ENCODE measurements at regions not wholly inside any gene's neighbourhood (a gene's known extent, or its start where the extent isn't known, plus 50 kb on each side); places are given as distances from the start of the nearest gene placed in this dataset.
"Not testable (repeated sequence)": the region's sequence is repeated elsewhere in the genome, so short reads cannot be mapped to it uniquely, and the experiment has no call there.

- DNase-seq: no peak
Observed at GRCh38 chr3:148531836-148532235, 165.9 kb upstream of the AGTR1 start.

- DNase-seq: no peak
Observed at GRCh38 chr3:148532326-148532725, 165.4 kb upstream of the AGTR1 start.

GRCh38 chr3:148532774-148533173 is 164.9 kb upstream of the AGTR1 start:
- DNase-seq: no peak

- DNase-seq: no peak
Observed at GRCh38 chr3:148534089-148534988, 163.4 kb upstream of the AGTR1 start.

- DNase-seq: no peak
Observed at GRCh38 chr3:148535001-148535400, 162.7 kb upstream of the AGTR1 start.

- no peak for DNase-seq
Observed at GRCh38 chr3:148540266-148540665, 157.4 kb upstream of the AGTR1 start.

- no peak for DNase-seq
Observed at GRCh38 chr3:148540851-148541250, 156.9 kb upstream of the AGTR1 start.

GRCh38 chr3:148546959-148547358 is 150.7 kb upstream of the AGTR1 start:
- no peak for DNase-seq

GRCh38 chr3:148551767-148552260 is 145.9 kb upstream of the AGTR1 start:
- no peak for DNase-seq

- DNase-seq: no peak
Observed at GRCh38 chr3:148554367-148554766, 143.3 kb upstream of the AGTR1 start.

GRCh38 chr3:148556664-148557063 is 141.0 kb upstream of the AGTR1 start:
- no peak for DNase-seq

GRCh38 chr3:148577579-148577978 is 120.1 kb upstream of the AGTR1 start:
- DNase-seq: not testable (repeated sequence)

GRCh38 chr3:148582126-148582525 is 115.6 kb upstream of the AGTR1 start:
- DNase-seq: no peak

GRCh38 chr3:148583793-148584192 is 113.9 kb upstream of the AGTR1 start:
- DNase-seq: no peak

GRCh38 chr3:148584438-148584837 is 113.3 kb upstream of the AGTR1 start:
- no peak for DNase-seq

GRCh38 chr3:148585671-148586379 is 111.9 kb upstream of the AGTR1 start:
- no peak for DNase-seq

- DNase-seq: no peak
Observed at GRCh38 chr3:148588291-148588690, 109.4 kb upstream of the AGTR1 start.

GRCh38 chr3:148591525-148591924 is 106.2 kb upstream of the AGTR1 start:
- no peak for DNase-seq

- DNase-seq: peak in 1 of 5 experiments; percentile 3
Observed at GRCh38 chr3:148598619-148599018, 99.1 kb upstream of the AGTR1 start.

GRCh38 chr3:148599481-148599880 is 98.2 kb upstream of the AGTR1 start:
- DNase-seq: no peak

GRCh38 chr3:148600440-148600839 is 97.3 kb upstream of the AGTR1 start:
- DNase-seq: no peak

- DNase-seq: no peak
Observed at GRCh38 chr3:148600902-148601765, 96.6 kb upstream of the AGTR1 start.
